K562 (cell line): ENCODE measurements at regions not wholly inside any gene's neighbourhood (a gene's known extent, or its start where the extent isn't known, plus 50 kb on each side); places are given as distances from the start of the nearest gene placed in this dataset.

Source experiments
- GTF2F1 ChIP-seq: IDR thresholded peaks from 2 replicates; pipeline ENCODE4 v1.6.1; 2011; ENCODE audit warnings: low read depth, low read length, improper control_type of control experiment
- IFI16 ChIP-seq: fragments of 250-450 bp; sonication (Bioruptor Pico); IDR thresholded peaks from 2 replicates; pipeline ENCODE4 v2.1.2; 2022; ENCODE audit warnings: mild to moderate bottlenecking, inconsistent platforms
- IRF9 ChIP-seq: fragments of 450-650 bp; IDR thresholded peaks from 2 replicates; pipeline ENCODE4 v1.6.1; 2016; ENCODE audit warnings: missing biosample characterization, missing genetic modification characterization
- REST ChIP-seq, 2 experiments: fragments of 450-650 bp; formaldehyde crosslinking in 1 of 2; IDR thresholded peaks; 2 replicates each; pipeline versions ENCODE4 v1.4.0 to v1.6.1; 2014 to 2020; ENCODE audit warnings: mild to moderate bottlenecking in 2 of 2, borderline replicate concordance in 1 of 2, low read depth in 1 of 2
- ZKSCAN3 ChIP-seq: fragments of 250-450 bp; sonication (Bioruptor Pico); IDR thresholded peaks from 2 replicates; pipeline ENCODE4 v1.4.0; 2020
- ZNF766 ChIP-seq: fragments of 200-800 bp; sonication (Bioruptor generic); conservative IDR thresholded peaks from 2 replicates; pipeline ENCODE4 v1.6.1; 2016; ENCODE audit warnings: missing genetic modification characterization, missing compliant biosample characterization

- no peak for TF ChIP-seq IRF9 (tag)
- TF ChIP-seq IFI16 (CRISPR knock-in tag): no peak
- no peak for TF ChIP-seq REST (IDR thresholded peaks at IDR 0.05; ENCODE audit: borderline replicate concordance)
- TF ChIP-seq REST (CRISPR knock-in tag; IDR thresholded peaks at IDR 0.05; ENCODE audit: low read depth): no peak
- no peak for TF ChIP-seq GTF2F1
- no peak for TF ChIP-seq ZKSCAN3 (CRISPR knock-in tag)
- no peak for TF ChIP-seq ZNF766 (CRISPR knock-in tag)
Observed at GRCh38 chr15:31158858-31159569, 57.5 kb upstream of the TRPM1 start (continued).
